Trophoblast cell (in vitro differentiated cells and primary cell): ENCODE measurements at regions not wholly inside any gene's neighbourhood (a gene's known extent, or its start where the extent isn't known, plus 50 kb on each side); places are given as distances from the start of the nearest gene placed in this dataset.

Experiments used
- DNase-seq, 2 donors: peaks; one replicate each; pipeline ENCODE4 v3.0.0-alpha.2; 2016
- H2AFZ ChIP-seq: 2 replicates; pipeline ENCODE4 v1.6.1; 2013; ENCODE audit warnings: low read length, moderate library complexity, mild to moderate bottlenecking; ENCODE audit not compliant: insufficient read depth, poor library complexity
- H2AK5ac ChIP-seq: 2 replicates; pipeline ENCODE4 v1.6.1; 2013; ENCODE audit warnings: mild to moderate bottlenecking, low read length
- H2BK120ac ChIP-seq: 2 replicates; pipeline ENCODE4 v1.6.1; 2013; ENCODE audit warnings: low read length, mild to moderate bottlenecking, moderate library complexity; ENCODE audit not compliant: insufficient read depth, poor library complexity
- H2BK12ac ChIP-seq: 2 replicates; pipeline ENCODE4 v1.6.1; 2013; ENCODE audit warnings: mild to moderate bottlenecking, low read length, moderate library complexity
- H2BK5ac ChIP-seq: 2 replicates; pipeline ENCODE4 v1.6.1; 2013; ENCODE audit warnings: low read length, low read depth, moderate library complexity, mild to moderate bottlenecking; ENCODE audit not compliant: poor library complexity
- H3K14ac ChIP-seq: 2 replicates; pipeline ENCODE4 v1.6.1; 2013; ENCODE audit warnings: mild to moderate bottlenecking, low read length
- H3K18ac ChIP-seq: 2 replicates; pipeline ENCODE4 v1.6.1; 2013; ENCODE audit warnings: mild to moderate bottlenecking, low read length
- H3K23ac ChIP-seq: 2 replicates; pipeline ENCODE4 v1.6.1; 2013; ENCODE audit warnings: low read length
- H3K27ac ChIP-seq: 2 replicates; pipeline ENCODE4 v1.5.1; 2013; ENCODE audit warnings: low read depth, mild to moderate bottlenecking, inconsistent platforms, low read length, moderate library complexity
- H3K27me3 ChIP-seq: 2 replicates; pipeline ENCODE4 v1.6.1; 2013; ENCODE audit warnings: inconsistent platforms, mild to moderate bottlenecking, low read length, moderate library complexity; ENCODE audit not compliant: insufficient read depth
- H3K36me3 ChIP-seq, 2 experiments: 1 replicate in 1 of 2; 2 replicates in 1 of 2; pipeline ENCODE4 v1.6.1; 2013; ENCODE audit warnings: low read length in 2 of 2, mild to moderate bottlenecking in 2 of 2, moderate library complexity in 1 of 2; ENCODE audit not compliant: insufficient read depth in 2 of 2, control insufficient read depth in 1 of 2
- H3K4ac ChIP-seq: 2 replicates; pipeline ENCODE4 v1.6.1; 2013; ENCODE audit warnings: low read depth, mild to moderate bottlenecking, low read length, moderate library complexity
- H3K4me1 ChIP-seq, 2 experiments: 1 replicate in 1 of 2; 2 replicates in 1 of 2; pipeline ENCODE4 v1.6.1; 2013; ENCODE audit warnings: low read length in 2 of 2, mild to moderate bottlenecking in 2 of 2, moderate library complexity in 1 of 2; ENCODE audit not compliant: insufficient read depth in 2 of 2, control insufficient read depth in 1 of 2
- H3K4me2 ChIP-seq: 2 replicates; pipeline ENCODE4 v1.6.1; 2013; ENCODE audit warnings: inconsistent platforms, mild to moderate bottlenecking, low read length, moderate library complexity
- H3K4me3 ChIP-seq: 2 replicates; pipeline ENCODE4 v1.5.1; 2013; ENCODE audit warnings: mild to moderate bottlenecking, low read depth, low read length, inconsistent platforms
- H3K79me1 ChIP-seq: one replicate; pipeline ENCODE4 v1.6.1; 2013; ENCODE audit warnings: low read length
- H3K79me2 ChIP-seq: 2 replicates; pipeline ENCODE4 v1.6.1; 2013; ENCODE audit warnings: low read length, mild to moderate bottlenecking; ENCODE audit not compliant: control insufficient read depth, insufficient read depth, poor library complexity
- H3K9ac ChIP-seq: 2 replicates; pipeline ENCODE4 v1.6.1; 2013; ENCODE audit warnings: mild to moderate bottlenecking, low read length
- H3K9me3 ChIP-seq: 2 replicates; pipeline ENCODE4 v1.6.1; 2013; ENCODE audit warnings: low read depth, mild to moderate bottlenecking, control low read depth, inconsistent platforms, low read length; ENCODE audit not compliant: insufficient read depth
- H4K12ac ChIP-seq: 2 replicates; pipeline ENCODE4 v1.6.1; 2013; ENCODE audit warnings: low read depth, mild to moderate bottlenecking, low read length, moderate library complexity
- H4K8ac ChIP-seq: 2 replicates; pipeline ENCODE4 v1.6.1; 2013; ENCODE audit warnings: low read depth, mild to moderate bottlenecking, low read length, moderate library complexity
- H4K91ac ChIP-seq: one replicate; pipeline ENCODE4 v1.6.1; 2013; ENCODE audit warnings: low read depth, mild to moderate bottlenecking, low read length, moderate library complexity
- WGBS: extraction: QIAGEN DNeasy Blood & Tissue Kit; methylation state at CpG from one replicate; pipeline ENCODE4 v1.1.7; 2013; ENCODE audit warnings: missing lambda C conversion rate; ENCODE audit not compliant: insufficient read length, insufficient coverage; ENCODE audit errors: extremely low coverage; 5-methylcytosine and 5-hydroxymethylcytosine counted together

DNA sequence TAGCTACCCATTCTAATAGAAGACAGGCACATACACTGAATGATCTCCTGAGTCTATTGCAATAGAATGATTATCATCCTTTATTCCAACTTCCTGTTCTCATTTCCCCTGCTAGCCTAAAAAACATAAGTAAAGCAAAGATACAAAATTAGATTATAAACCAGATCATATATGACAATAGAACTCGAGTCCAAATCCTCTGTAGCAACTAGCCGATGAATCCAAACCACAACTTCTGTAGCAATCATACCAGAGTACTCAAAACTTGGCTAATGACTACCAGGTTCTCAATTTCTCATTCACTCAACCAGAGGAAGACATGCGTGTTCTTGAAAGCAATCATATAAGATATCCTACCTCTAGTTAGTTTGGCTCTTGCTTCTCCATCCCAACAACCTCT, 622.1 kb downstream of the PSAT1 start:
- no peak overlapping the region for H3K18ac ChIP-seq
- H2AFZ ChIP-seq: no peak overlapping the region
- no peak overlapping the region for H3K14ac ChIP-seq
- H3K4me1 ChIP-seq: no peaks in the 10 kb centered on the region
- no peaks in the 10 kb centered on the region for H3K79me1 ChIP-seq
- no peak overlapping the region for H2BK12ac ChIP-seq
- no peak overlapping the region for H3K9ac ChIP-seq
- H3K27ac ChIP-seq: no peak overlapping the region
- no peak overlapping the region for H3K23ac ChIP-seq
- H3K4me2 ChIP-seq: no peak overlapping the region
- DNase-seq: no peak
- H3K9me3 ChIP-seq: peaks cover 6% of the 10 kb centered on the region
- H3K4ac ChIP-seq: no peak overlapping the region
- H4K91ac ChIP-seq: no peak overlapping the region
- H3K36me3 ChIP-seq: no peaks in the 10 kb centered on the region
- no peak overlapping the region for H2AK5ac ChIP-seq
- H2BK120ac ChIP-seq: no peak overlapping the region
- no peak overlapping the region for H2BK5ac ChIP-seq
- H3K27me3 ChIP-seq: no peaks in the 10 kb centered on the region
- no peak overlapping the region for H3K4me3 ChIP-seq
- no CpG with 5 or more reads among the region's 3 CpGs for WGBS
- no peak overlapping the region for H4K8ac ChIP-seq
- H4K12ac ChIP-seq: no peak overlapping the region
- H3K79me2 ChIP-seq: no peaks in the 10 kb centered on the region

DNA sequence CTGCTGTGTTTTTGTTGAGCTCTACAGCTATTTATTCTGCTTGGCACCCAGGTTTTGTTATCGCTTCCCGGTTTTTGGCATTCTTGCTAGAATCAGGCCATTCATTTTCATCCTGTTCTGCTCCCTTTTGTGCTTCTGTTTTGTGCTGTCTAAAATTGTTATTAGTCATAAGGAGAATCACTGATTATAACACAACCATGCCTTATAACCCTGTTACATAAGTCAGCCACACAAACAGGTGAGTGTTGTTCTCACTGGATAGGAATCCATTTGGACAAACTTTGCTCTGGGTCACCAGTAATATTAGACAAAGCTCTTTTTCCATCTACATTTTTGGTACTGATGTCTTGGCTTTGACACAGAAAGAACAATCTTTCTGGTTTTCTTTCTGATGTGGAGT, 622.8 kb downstream of the PSAT1 start:
- no peak overlapping the region for H4K8ac ChIP-seq
- H3K14ac ChIP-seq: no peak overlapping the region
- no peak overlapping the region for H3K9ac ChIP-seq
- no peak overlapping the region for H3K4me2 ChIP-seq
- H3K36me3 ChIP-seq: no peaks in the 10 kb centered on the region
- no peaks in the 10 kb centered on the region for H3K79me1 ChIP-seq
- no peak overlapping the region for H4K91ac ChIP-seq
- DNase-seq: peak in 1 of 2 donors; percentile 60
- H2BK120ac ChIP-seq: no peak overlapping the region
- no peak overlapping the region for H2AFZ ChIP-seq
- no peak overlapping the region for H3K23ac ChIP-seq
- no peak overlapping the region for H3K4ac ChIP-seq
- WGBS: no CpG with 5 or more reads among the region's 2 CpGs
- no peak overlapping the region for H2AK5ac ChIP-seq
- no peak overlapping the region for H4K12ac ChIP-seq
- H3K9me3 ChIP-seq: peaks cover 6% of the 10 kb centered on the region
- H3K27me3 ChIP-seq: no peaks in the 10 kb centered on the region
- H3K79me2 ChIP-seq: no peaks in the 10 kb centered on the region
- no peaks in the 10 kb centered on the region for H3K4me1 ChIP-seq
- no peak overlapping the region for H3K4me3 ChIP-seq
- no peak overlapping the region for H3K27ac ChIP-seq
- H2BK5ac ChIP-seq: no peak overlapping the region
- no peak overlapping the region for H2BK12ac ChIP-seq
- no peak overlapping the region for H3K18ac ChIP-seq

DNA sequence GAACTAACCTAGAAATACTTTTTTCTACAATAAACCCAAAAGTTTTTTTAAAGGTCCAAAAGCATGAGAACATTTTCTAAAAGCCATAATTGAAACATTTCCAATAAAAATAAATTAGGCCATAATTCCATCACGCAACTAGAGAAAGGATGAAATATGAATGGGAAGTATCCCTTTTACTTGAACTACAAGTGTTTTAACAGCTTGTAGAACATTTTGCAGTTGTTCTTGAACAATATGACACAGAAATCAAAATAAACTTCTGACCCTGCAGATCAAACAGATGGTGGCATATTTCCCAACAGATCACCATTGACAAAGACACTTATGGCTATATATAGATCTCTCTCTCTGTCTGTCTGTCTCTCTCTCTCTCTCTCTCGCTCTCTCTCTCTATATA, 624.4 kb downstream of the PSAT1 start:
- H4K91ac ChIP-seq: no peak overlapping the region
- no peak overlapping the region for H2AFZ ChIP-seq
- H3K79me1 ChIP-seq: no peaks in the 10 kb centered on the region
- no peak overlapping the region for H3K4me3 ChIP-seq
- no peak overlapping the region for H2BK5ac ChIP-seq
- H2AK5ac ChIP-seq: no peak overlapping the region
- H3K79me2 ChIP-seq: no peaks in the 10 kb centered on the region
- H3K18ac ChIP-seq: no peak overlapping the region
- H3K9me3 ChIP-seq: peaks cover 6% of the 10 kb centered on the region
- no peak overlapping the region for H3K14ac ChIP-seq
- no peak for DNase-seq
- no peaks in the 10 kb centered on the region for H3K27me3 ChIP-seq
- H3K27ac ChIP-seq: no peak overlapping the region
- H2BK12ac ChIP-seq: no peak overlapping the region
- WGBS: no CpG with 5 or more reads among the region's 2 CpGs
- no peak overlapping the region for H4K12ac ChIP-seq
- H3K9ac ChIP-seq: no peak overlapping the region
- no peaks in the 10 kb centered on the region for H3K4me1 ChIP-seq
- no peak overlapping the region for H3K4ac ChIP-seq
- H2BK120ac ChIP-seq: no peak overlapping the region
- H3K36me3 ChIP-seq: no peaks in the 10 kb centered on the region
- no peak overlapping the region for H3K4me2 ChIP-seq
- H3K23ac ChIP-seq: no peak overlapping the region
- H4K8ac ChIP-seq: no peak overlapping the region

DNA sequence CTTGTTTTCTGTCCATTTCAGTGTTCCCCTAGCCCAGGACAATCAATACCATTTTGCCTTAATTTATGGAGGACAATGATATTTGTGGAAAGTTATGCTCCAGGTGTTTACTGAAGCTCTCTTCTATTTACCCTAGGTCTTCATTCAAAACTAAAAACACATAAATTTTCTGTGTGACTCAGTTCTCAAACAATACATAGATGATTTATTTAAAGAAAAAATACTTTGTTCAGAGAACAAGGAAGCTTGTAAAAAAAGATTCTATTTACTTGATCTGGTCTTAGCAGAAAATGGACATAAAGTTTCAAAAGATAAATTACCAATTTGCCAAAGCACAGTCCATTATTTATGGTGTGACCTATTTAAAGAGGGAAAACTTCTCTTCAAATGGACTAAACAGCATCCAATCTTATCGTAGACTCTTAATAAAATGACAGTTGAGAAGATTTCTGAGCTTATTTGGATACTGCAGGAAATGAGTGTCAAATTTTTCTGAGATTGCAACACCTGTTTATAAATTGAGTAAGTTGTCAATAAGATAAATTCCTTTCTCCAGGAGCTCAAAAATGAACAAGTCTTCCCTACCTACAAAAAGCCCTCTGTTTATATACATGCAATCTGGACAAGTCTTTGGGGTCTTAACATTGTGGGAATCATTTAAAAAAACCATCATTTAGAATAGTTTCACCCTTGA, 627.2 kb downstream of the PSAT1 start:
- H3K18ac ChIP-seq: no peak overlapping the region
- H2AFZ ChIP-seq: no peak overlapping the region
- H4K8ac ChIP-seq: no peak overlapping the region
- WGBS: no CpG with 5 or more reads among the region's 1 CpG
- no peak overlapping the region for H3K4me2 ChIP-seq
- no peak overlapping the region for H3K14ac ChIP-seq
- H3K4me3 ChIP-seq: no peak overlapping the region
- no peak overlapping the region for H3K4ac ChIP-seq
- no peak overlapping the region for H3K9ac ChIP-seq
- no peak overlapping the region for H2BK12ac ChIP-seq
- no peak overlapping the region for H3K27ac ChIP-seq
- H3K4me1 ChIP-seq: no peaks in the 10 kb centered on the region
- no peaks in the 10 kb centered on the region for H3K79me2 ChIP-seq
- no peaks in the 10 kb centered on the region for H3K9me3 ChIP-seq
- H3K27me3 ChIP-seq: no peaks in the 10 kb centered on the region
- H4K12ac ChIP-seq: no peak overlapping the region
- no peak overlapping the region for H2BK5ac ChIP-seq
- DNase-seq: no peak
- no peaks in the 10 kb centered on the region for H3K79me1 ChIP-seq
- H3K36me3 ChIP-seq: no peaks in the 10 kb centered on the region
- H4K91ac ChIP-seq: no peak overlapping the region
- H2AK5ac ChIP-seq: no peak overlapping the region
- H3K23ac ChIP-seq: no peak overlapping the region
- no peak overlapping the region for H2BK120ac ChIP-seq
